HepG2 (cell line): ENCODE measurements at regions not wholly inside any gene's neighbourhood (a gene's known extent, or its start where the extent isn't known, plus 50 kb on each side); places are given as distances from the start of the nearest gene placed in this dataset.

Experiments used
- ATAC-seq: fragments of 200-7000 bp; cut with Tn5 transposase; 3 replicates; pipeline ENCODE4 v1.9.1; 2020; ENCODE audit warnings: mild to moderate bottlenecking, moderate library complexity
- BruUV-seq: library from RNA; stranded (reverse); fragments of 400-500 nt; replicated peaks from 2 replicates; lab custom pipeline; 2021; lab: Mats Ljungman, UMichigan
- CTCF ChIA-PET: fragments of 300-600 bp; formaldehyde crosslinking; extraction: SDS; loops from one replicate; lab custom pipeline; 2021; ENCODE audit warnings: low total read pairs, inconsistent platforms, low intra/inter-chr PET ratio; lab: Yijun Ruan, JAX
- POLR2A ChIA-PET: fragments of 350-600 bp; sonication (Branson Sonifier 250); formaldehyde crosslinking; loops from one replicate; lab custom pipeline; 2020; ENCODE audit warnings: antibody characterized with exemption, inconsistent platforms; lab: Yijun Ruan, JAX
- DNase-seq: peaks from one replicate; pipeline ENCODE4 v3.0.0-alpha.2; 2015; ENCODE audit warnings: low spot score
- FAIRE-seq: peaks from 3 replicates; lab custom pipeline; 2011; peaks lifted over from hg19 to GRCh38; lab: Jason Lieb, UNC
- H2AFZ ChIP-seq: one replicate; pipeline ENCODE4 v1.6.1; 2011; ENCODE audit warnings: low read length, inconsistent platforms
- H3K27ac ChIP-seq: fragments of 300-600 bp; 3 replicates; pipeline ENCODE4 v1.8.0; 2011; ENCODE audit warnings: mixed run types, mild to moderate bottlenecking, mixed read lengths, low read length, inconsistent platforms; ENCODE audit not compliant: insufficient read depth; ENCODE audit errors: extremely low read length
- H3K27me3 ChIP-seq, 2 experiments: fragments of 200-600 bp in 1 of 2; 2 replicates in 1 of 2; 3 replicates in 1 of 2; pipeline versions ENCODE4 v1.6.0 to v1.8.0; 2011; ENCODE audit warnings: low read length in 2 of 2, mild to moderate bottlenecking in 2 of 2, moderate library complexity in 2 of 2, inconsistent platforms in 1 of 2; ENCODE audit not compliant: insufficient read depth in 2 of 2, control insufficient read depth in 1 of 2
- H3K36me3 ChIP-seq, 2 experiments: fragments of 200-600 bp in 1 of 2; replicated peaks in 1 of 2; 2 replicates in 1 of 2; 3 replicates in 1 of 2; pipeline versions ENCODE4 v1.5.1 to v1.8.0; 2011; ENCODE audit warnings: low read length in 2 of 2, inconsistent platforms in 1 of 2; ENCODE audit not compliant: insufficient read depth in 2 of 2, control insufficient read depth in 1 of 2
- H3K4me1 ChIP-seq: 2 replicates; pipeline ENCODE4 v1.5.1; 2012; ENCODE audit warnings: low read length, inconsistent platforms; ENCODE audit not compliant: insufficient read depth
- H3K4me2 ChIP-seq: 2 replicates; pipeline ENCODE4 v1.6.0; 2011; ENCODE audit warnings: low read depth, low read length, inconsistent platforms
- H3K4me3 ChIP-seq, 3 experiments: fragments of 200-600 bp in 1 of 3; sonication (generic), shearing (Covaris generic) in 1 of 3; replicated peaks in 1 of 3; 2 replicates each; pipeline ENCODE4 v1.5.1; 2011 to 2016; ENCODE audit warnings: low read length in 3 of 3, inconsistent platforms in 2 of 3, low read depth in 2 of 3, mild to moderate bottlenecking in 2 of 3, control low read depth in 1 of 3, mixed read lengths in 1 of 3; ENCODE audit not compliant: insufficient read depth in 1 of 3
- H3K79me2 ChIP-seq: one replicate; pipeline ENCODE4 v1.6.1; 2011; ENCODE audit warnings: low read length, inconsistent platforms; ENCODE audit not compliant: insufficient read depth
- H3K9ac ChIP-seq: 2 replicates; pipeline ENCODE4 v1.6.0; 2011; ENCODE audit warnings: mild to moderate bottlenecking, low read depth, low read length, inconsistent platforms; ENCODE audit not compliant: insufficient read depth
- H3K9me3 ChIP-seq: 2 replicates; pipeline ENCODE4 v1.5.1; 2012; ENCODE audit warnings: mild to moderate bottlenecking, low read length
- H4K20me1 ChIP-seq: 2 replicates; pipeline ENCODE4 v1.6.0; 2011; ENCODE audit warnings: inconsistent platforms, mild to moderate bottlenecking, low read length, moderate library complexity; ENCODE audit not compliant: insufficient read depth
- EED ChIP-seq: sonication (generic); formaldehyde crosslinking; IDR thresholded peaks from 2 replicates; pipeline ENCODE4 v1.5.0; 2020; ENCODE audit warnings: mild to moderate bottlenecking, missing genetic modification reagents
- KAT8 ChIP-seq: IDR thresholded peaks from 2 replicates; pipeline ENCODE4 v1.6.1; 2016; ENCODE audit warnings: missing genetic modification reagents, missing compliant biosample characterization
- MYNN ChIP-seq: sonication (generic); formaldehyde crosslinking; IDR thresholded peaks from 2 replicates; pipeline ENCODE4 v1.4.0; 2020; ENCODE audit warnings: mild to moderate bottlenecking, low read depth, missing genetic modification reagents
- NCOR1 ChIP-seq: fragments of 200-600 bp; sonication (generic); IDR thresholded peaks from 2 replicates; pipeline ENCODE4 v1.7.0; 2017; ENCODE audit warnings: antibody characterized with exemption, low read length, borderline replicate concordance
- NFE2L1 ChIP-seq: sonication (generic); formaldehyde crosslinking; IDR thresholded peaks from 2 replicates; pipeline ENCODE4 v1.4.0; 2020; ENCODE audit warnings: missing genetic modification reagents, mild to moderate bottlenecking, borderline replicate concordance
- RBFOX2 ChIP-seq: fragments of 200-400 bp; formaldehyde crosslinking; IDR thresholded peaks from 2 replicates; pipeline ENCODE4 v1.6.1; 2017; ENCODE audit warnings: low read depth, mild to moderate bottlenecking, low read length
- RFX5 ChIP-seq: IDR thresholded peaks from 2 replicates; pipeline ENCODE4 v1.6.1; 2011; ENCODE audit warnings: low read depth, low read length, improper control_type of control experiment
- SOX13 ChIP-seq, 3 experiments: fragments of 450-650 bp in 1 of 3; sonication (generic) in 1 of 3; formaldehyde crosslinking in 1 of 3; IDR thresholded peaks in 2 of 3; conservative IDR thresholded peaks in 1 of 3; 2 replicates each; pipeline versions ENCODE4 v1.5.0 to v1.6.1; 2016 to 2020; ENCODE audit warnings: antibody characterized with exemption in 1 of 3, mild to moderate bottlenecking in 1 of 3, missing compliant biosample characterization in 1 of 3, missing genetic modification reagents in 1 of 3, moderate library complexity in 1 of 3
- TBL1XR1 ChIP-seq: fragments of 150-350 bp; IDR thresholded peaks from 2 replicates; pipeline ENCODE4 v1.6.1; 2014; ENCODE audit warnings: borderline replicate concordance, low read length; ENCODE audit not compliant: partially characterized antibody
- XRCC5 ChIP-seq: fragments of 200-400 bp; formaldehyde crosslinking; optimal IDR thresholded peaks from 2 replicates; pipeline ENCODE3; 2017; ENCODE audit warnings: mild to moderate bottlenecking, low read length
- ZFP36L1 ChIP-seq: sonication (generic); formaldehyde crosslinking; IDR thresholded peaks from 2 replicates; pipeline ENCODE4 v1.8.0; 2022; ENCODE audit warnings: mild to moderate bottlenecking, missing genetic modification reagents, moderate library complexity
- ZNF124 ChIP-seq: sonication (generic); formaldehyde crosslinking; IDR thresholded peaks from 2 replicates; pipeline ENCODE4 v1.4.0; 2020; ENCODE audit warnings: missing genetic modification reagents
- ZNF317 ChIP-seq: sonication (generic); formaldehyde crosslinking; IDR thresholded peaks from 2 replicates; pipeline ENCODE4 v1.5.0; 2020; ENCODE audit warnings: mild to moderate bottlenecking, missing genetic modification reagents
- ZNF598 ChIP-seq: sonication (generic); formaldehyde crosslinking; IDR thresholded peaks from 2 replicates; pipeline ENCODE4 v1.5.1; 2020; ENCODE audit warnings: mild to moderate bottlenecking, missing genetic modification reagents, borderline replicate concordance
- ZNF619 ChIP-seq: sonication (generic); formaldehyde crosslinking; IDR thresholded peaks from 2 replicates; pipeline ENCODE4 v1.4.0; 2020; ENCODE audit warnings: mild to moderate bottlenecking, missing genetic modification reagents
- WGBS: methylation state at CpG from one replicate; pipeline ENCODE4 v1.1.6; 2017; ENCODE audit warnings: low lambda C conversion rate; 5-methylcytosine and 5-hydroxymethylcytosine counted together
- in situ Hi-C: cut with HindIII; loops from 2 replicates; pipeline ENCODE4 v1.10.0; 2017; ENCODE audit warnings: low pct_unique_long_range_greater_than_20kb; ENCODE audit not compliant: extremely low pct_ligation_motif_present
- intact Hi-C: fragments of 100-400 bp; cut with micrococcal nuclease; formaldehyde crosslinking; loops from one replicate; pipeline ENCODE4 v1.10.0; 2022; ENCODE audit not compliant: unreplicated experiment
- TF ChIP-seq, protein P1 (sequence below), 2 experiments: sonication (generic) in 1 of 2; formaldehyde crosslinking in 1 of 2; IDR thresholded peaks; 2 replicates each; pipeline versions ENCODE4 v1.4.0 to v1.6.1; 2018 to 2020; ENCODE audit warnings: missing genetic modification reagents in 2 of 2, borderline replicate concordance in 1 of 2, low read depth in 1 of 2, mild to moderate bottlenecking in 1 of 2, missing biosample characterization in 1 of 2

DNA sequence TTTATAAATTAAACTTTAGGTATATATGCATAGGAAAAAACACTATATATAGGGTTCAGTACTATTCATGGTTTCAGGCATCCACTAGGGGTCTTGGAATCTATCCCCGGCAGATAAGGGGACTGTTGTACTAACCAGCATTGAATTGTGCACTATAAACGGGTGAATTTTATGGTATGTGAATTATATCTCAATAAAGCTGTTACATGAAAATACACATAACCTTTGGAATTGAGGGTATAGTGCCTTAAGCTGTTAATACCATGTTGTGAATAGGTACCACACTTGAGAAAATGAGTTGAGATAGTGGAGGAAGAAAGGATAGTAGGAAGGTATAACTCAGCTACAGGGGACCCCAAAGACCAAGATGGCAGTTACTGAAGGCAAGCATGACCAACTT is 167.3 kb downstream of the HAUS1 start:
- Histone ChIP-seq H3K27ac (no peak overlapping the region), H3K4me2 (no peak overlapping the region), H3K79me2 (no peaks in the 10 kb centered on the region), H4K20me1 (no peaks in the 10 kb centered on the region), H3K9ac (no peak overlapping the region), H3K9me3 (no peaks in the 10 kb centered on the region), H3K4me3 (no peak overlapping the region), H3K27me3 (no peaks in the 10 kb centered on the region), H3K36me3 (peaks cover 2% of the 10 kb centered on the region in 2 experiments; a peak in 1 of 5 replicates), H3K4me1 (no peaks in the 10 kb centered on the region), H2AFZ (no peak overlapping the region)
- ChIA-PET CTCF (no interaction called here), POLR2A (no interaction called here)
- DNase-seq (no peak), FAIRE-seq (no peak), ATAC-seq (no peak)
- 73% methylated on average over 2 of the region's 2 CpGs for WGBS
- BruUV-seq = no TSS peak
- TF ChIP-seq EED (CRISPR knock-in tag) = no peak
- TF ChIP-seq MYNN = no peak
- no peak for TF ChIP-seq ZNF598
- TF ChIP-seq ZNF124 = no peak
- TF ChIP-seq KAT8 (CRISPR knock-in tag) = no peak
- TF ChIP-seq SOX13 (IDR thresholded peaks at IDR 0.05) = no peak
- TF ChIP-seq SOX13 (CRISPR knock-in tag; conservative IDR thresholded peaks at IDR 0.05 in 1 of 2, IDR thresholded peaks at IDR 0.05 in 1 of 2) = no peak
- TF ChIP-seq NCOR1 = no peak
- TF ChIP-seq, protein P1, sequence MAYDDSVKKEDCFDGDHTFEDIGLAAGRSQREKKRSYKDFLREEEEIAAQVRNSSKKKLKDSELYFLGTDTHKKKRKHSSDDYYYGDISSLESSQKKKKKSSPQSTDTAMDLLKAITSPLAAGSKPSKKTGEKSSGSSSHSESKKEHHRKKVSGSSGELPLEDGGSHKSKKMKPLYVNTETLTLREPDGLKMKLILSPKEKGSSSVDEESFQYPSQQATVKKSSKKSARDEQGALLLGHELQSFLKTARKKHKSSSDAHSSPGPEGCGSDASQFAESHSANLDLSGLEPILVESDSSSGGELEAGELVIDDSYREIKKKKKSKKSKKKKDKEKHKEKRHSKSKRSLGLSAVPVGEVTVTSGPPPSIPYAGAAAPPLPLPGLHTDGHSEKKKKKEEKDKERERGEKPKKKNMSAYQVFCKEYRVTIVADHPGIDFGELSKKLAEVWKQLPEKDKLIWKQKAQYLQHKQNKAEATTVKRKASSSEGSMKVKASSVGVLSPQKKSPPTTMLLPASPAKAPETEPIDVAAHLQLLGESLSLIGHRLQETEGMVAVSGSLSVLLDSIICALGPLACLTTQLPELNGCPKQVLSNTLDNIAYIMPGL (CRISPR knock-in tag; IDR thresholded peaks at IDR 0.05; ENCODE audit: borderline replicate concordance in 1 of 2, low read depth in 1 of 2) = no peak
- no peak for TF ChIP-seq ZNF619 (CRISPR knock-in tag)
- TF ChIP-seq TBL1XR1 = no peak
- no peak for TF ChIP-seq RFX5
- TF ChIP-seq NFE2L1 (CRISPR knock-in tag) = no peak
- no peak for TF ChIP-seq XRCC5
- no peak for TF ChIP-seq ZNF317 (CRISPR knock-in tag)
- no peak for TF ChIP-seq ZFP36L1 (CRISPR knock-in tag)
- TF ChIP-seq RBFOX2 = no peak
- intact Hi-C loops = no loop called here
- in situ Hi-C loops = no loop called here
